ENCODE measurements at regions not wholly inside any gene's neighbourhood (a gene's known extent, or its start where the extent isn't known, plus 50 kb on each side); places are given as distances from the start of the nearest gene placed in this dataset.

GRCh38 chr3:132840201-132840700 is 118.0 kb upstream of the NPHP3 start:
- no peak for TF ChIP-seq CTCF (conservative IDR thresholded peaks at IDR 0.05 in 1 of 2, IDR thresholded peaks at IDR 0.05 in 1 of 2; ENCODE audit: extremely low read depth in 1 of 2, insufficient read depth in 1 of 2, low read depth in 1 of 2, low read length in 2 of 2)
- no peak for TF ChIP-seq EZH2 (IDR thresholded peaks at IDR 0.05; ENCODE audit: borderline replicate concordance, low read length)

Measured in mammary epithelial cell (primary cell).